ENCODE measurements at regions not wholly inside any gene's neighbourhood (a gene's known extent, or its start where the extent isn't known, plus 50 kb on each side); places are given as distances from the start of the nearest gene placed in this dataset.

- Histone ChIP-seq H3K36me3 (ENCODE audit: control insufficient read depth, insufficient read depth, low read length) (no peaks in the 10 kb centered on the region), H3K9me3 (ENCODE audit: control insufficient read depth, insufficient read depth, low read length) (peaks cover 4% of the 10 kb centered on the region), H3K27me3 (ENCODE audit: control insufficient read depth, insufficient read depth, low read length) (peaks cover 5% of the 10 kb centered on the region), H3K4me1 (ENCODE audit: control insufficient read depth, insufficient read depth, low read length) (no peaks in the 10 kb centered on the region), H3K4me3 (ENCODE audit: low read depth, low read length) (no peak overlapping the region), H3K9ac (ENCODE audit: low read depth, low read length) (no peak overlapping the region)
Observed at GRCh38 chr9:16928179-16928945, 57.9 kb upstream of the BNC2 start.

GRCh38 chr9:16925426-16925825 is 55.0 kb upstream of the BNC2 start:
- Histone ChIP-seq H3K4me1 (ENCODE audit: control insufficient read depth, insufficient read depth, low read length) (no peaks in the 10 kb centered on the region), H3K4me3 (ENCODE audit: low read depth, low read length) (no peak overlapping the region), H3K9me3 (ENCODE audit: control insufficient read depth, insufficient read depth, low read length) (peaks cover 4% of the 10 kb centered on the region), H3K9ac (ENCODE audit: low read depth, low read length) (no peak overlapping the region), H3K27me3 (ENCODE audit: control insufficient read depth, insufficient read depth, low read length) (peaks cover 10% of the 10 kb centered on the region), H3K36me3 (ENCODE audit: control insufficient read depth, insufficient read depth, low read length) (no peaks in the 10 kb centered on the region)

- Histone ChIP-seq H3K4me1 (ENCODE audit: control insufficient read depth, insufficient read depth, low read length) (no peaks in the 10 kb centered on the region), H3K4me3 (ENCODE audit: low read depth, low read length) (no peak overlapping the region), H3K36me3 (ENCODE audit: control insufficient read depth, insufficient read depth, low read length) (no peaks in the 10 kb centered on the region), H3K9me3 (ENCODE audit: control insufficient read depth, insufficient read depth, low read length) (peaks cover 4% of the 10 kb centered on the region), H3K27me3 (ENCODE audit: control insufficient read depth, insufficient read depth, low read length) (peaks cover 10% of the 10 kb centered on the region), H3K9ac (ENCODE audit: low read depth, low read length) (no peak overlapping the region)
Observed at GRCh38 chr9:16924311-16924915, 53.9 kb upstream of the BNC2 start.

- H3K4me1 ChIP-seq (ENCODE audit: control insufficient read depth, insufficient read depth, low read length): no peaks in the 10 kb centered on the region
- no peaks in the 10 kb centered on the region for H3K36me3 ChIP-seq (ENCODE audit: control insufficient read depth, insufficient read depth, low read length)
- peaks cover 12% of the 10 kb centered on the region for H3K27me3 ChIP-seq (ENCODE audit: control insufficient read depth, insufficient read depth, low read length)
- H3K4me3 ChIP-seq (ENCODE audit: low read depth, low read length): no peak overlapping the region
- H3K9me3 ChIP-seq (ENCODE audit: control insufficient read depth, insufficient read depth, low read length): peaks cover 4% of the 10 kb centered on the region
- H3K9ac ChIP-seq (ENCODE audit: low read depth, low read length): no peak overlapping the region
Observed at GRCh38 chr9:16921855-16922254, 51.4 kb upstream of the BNC2 start.

All from iPS-15b (cell line).